Activated CD4-positive, alpha-beta T cell treated with anti-CD3 and anti-CD28 coated beads, Interleukin-2, amount 50 U/mL, for 4 hours (primary cell): ENCODE measurements at regions not wholly inside any gene's neighbourhood (a gene's known extent, or its start where the extent isn't known, plus 50 kb on each side); places are given as distances from the start of the nearest gene placed in this dataset.
"Not testable (repeated sequence)": the region's sequence is repeated elsewhere in the genome, so short reads cannot be mapped to it uniquely, and the experiment has no call there.

Source experiments
- DNase-seq, 2 experiments: peaks; one replicate each; pipeline ENCODE4 v3.0.0-alpha.2; 2020

- no peak for DNase-seq
Measured at GRCh38 chr10:80964179-80964578, 426.5 kb downstream of the SH2D4B start.

- DNase-seq, result no peak
Measured at GRCh38 chr10:80964955-80965614, 427.4 kb downstream of the SH2D4B start.

GRCh38 chr10:80966326-80966986 is 428.8 kb downstream of the SH2D4B start:
- no peak for DNase-seq

- not testable (repeated sequence) for DNase-seq
Measured at GRCh38 chr10:80967357-80967756, 429.7 kb downstream of the SH2D4B start.

GRCh38 chr10:80968903-80969302 is 431.2 kb downstream of the SH2D4B start:
- no peak for DNase-seq

GRCh38 chr10:80971461-80971860 is 433.8 kb downstream of the SH2D4B start:
- DNase-seq, result no peak

- DNase-seq, result no peak
Measured at GRCh38 chr10:80976658-80977057, 439.0 kb downstream of the SH2D4B start.

- no peak for DNase-seq
Measured at GRCh38 chr10:80985102-80985501, 447.4 kb downstream of the SH2D4B start.

GRCh38 chr10:80986596-80986995 is 448.9 kb downstream of the SH2D4B start:
- DNase-seq, result no peak

- DNase-seq, result no peak
Measured at GRCh38 chr10:80988755-80989154, 451.1 kb downstream of the SH2D4B start.

GRCh38 chr10:80996615-80997193 is 459.0 kb downstream of the SH2D4B start:
- no peak for DNase-seq

GRCh38 chr10:81000781-81001180 is 463.1 kb downstream of the SH2D4B start:
- DNase-seq, result no peak

- DNase-seq, result no peak
Measured at GRCh38 chr10:81002382-81002781, 464.7 kb downstream of the SH2D4B start.

- no peak for DNase-seq
Measured at GRCh38 chr10:81007872-81008271, 470.2 kb downstream of the SH2D4B start.

GRCh38 chr10:81008726-81009125 is 471.0 kb downstream of the SH2D4B start:
- DNase-seq, result no peak

- DNase-seq, result no peak
Measured at GRCh38 chr10:81009296-81009695, 471.6 kb downstream of the SH2D4B start.

GRCh38 chr10:81013771-81014170 is 476.1 kb downstream of the SH2D4B start:
- DNase-seq, result no peak

- no peak for DNase-seq
Measured at GRCh38 chr10:81019029-81019890, 481.6 kb downstream of the SH2D4B start.

GRCh38 chr10:81021428-81022129 is 483.9 kb downstream of the SH2D4B start:
- no peak for DNase-seq

- DNase-seq, result no peak
Measured at GRCh38 chr10:81026591-81026990, 488.9 kb downstream of the SH2D4B start.

GRCh38 chr10:81027223-81027622 is 489.5 kb downstream of the SH2D4B start:
- DNase-seq, result no peak

- no peak for DNase-seq
Measured at GRCh38 chr10:81027706-81028105, 490.0 kb downstream of the SH2D4B start.

- no peak for DNase-seq
Measured at GRCh38 chr10:81031774-81032173, 494.1 kb downstream of the SH2D4B start.
